GM12874 (cell line): ENCODE measurements at regions not wholly inside any gene's neighbourhood (a gene's known extent, or its start where the extent isn't known, plus 50 kb on each side); places are given as distances from the start of the nearest gene placed in this dataset.

Experiments
- CTCF ChIP-seq: IDR thresholded peaks from 2 replicates; pipeline ENCODE4 v1.5.1; 2011; ENCODE audit warnings: low read depth, mild to moderate bottlenecking, control low read depth, low read length, moderate library complexity; ENCODE audit not compliant: insufficient read depth

- no peak for TF ChIP-seq CTCF
Measured at GRCh38 chr11:127651175-127651887, 650.8 kb upstream of the KIRREL3 start.

- TF ChIP-seq CTCF, result no peak
Measured at GRCh38 chr11:127649958-127650357, 649.4 kb upstream of the KIRREL3 start.

- TF ChIP-seq CTCF, result no peak
Measured at GRCh38 chr11:127649071-127649470, 648.5 kb upstream of the KIRREL3 start.

- TF ChIP-seq CTCF, result no peak
Measured at GRCh38 chr11:127648583-127648982, 648.0 kb upstream of the KIRREL3 start.

GRCh38 chr11:127644366-127644765 lies 643.8 kb upstream of the KIRREL3 start:
- no peak for TF ChIP-seq CTCF

- no peak for TF ChIP-seq CTCF
Measured at GRCh38 chr11:127643268-127644058, 642.9 kb upstream of the KIRREL3 start.

GRCh38 chr11:127640561-127641451 lies 640.2 kb upstream of the KIRREL3 start:
- TF ChIP-seq CTCF, result no peak
